H1 (cell line): ENCODE measurements at regions not wholly inside any gene's neighbourhood (a gene's known extent, or its start where the extent isn't known, plus 50 kb on each side); places are given as distances from the start of the nearest gene placed in this dataset.

Experiments
- CHD2 ChIP-seq: IDR thresholded peaks from 2 replicates; pipeline ENCODE4 v1.6.1; 2012; ENCODE audit warnings: low read length, improper control_type of control experiment
- FOSL1 ChIP-seq: IDR thresholded peaks from 2 replicates; pipeline ENCODE4 v1.6.1; 2011; ENCODE audit warnings: mild to moderate bottlenecking, low read depth, low read length, moderate library complexity; ENCODE audit not compliant: insufficient read depth
- GTF2F1 ChIP-seq: IDR thresholded peaks from 2 replicates; pipeline ENCODE4 v1.6.1; 2012; ENCODE audit warnings: low read depth, low read length, improper control_type of control experiment, borderline replicate concordance
- RFX5 ChIP-seq: IDR thresholded peaks from 2 replicates; pipeline ENCODE4 v1.6.1; 2011; ENCODE audit warnings: low read depth, low read length, improper control_type of control experiment, borderline replicate concordance
- RXRA ChIP-seq: IDR thresholded peaks from 2 replicates; pipeline ENCODE4 v1.6.1; 2011; ENCODE audit warnings: low read depth, mild to moderate bottlenecking, low read length, moderate library complexity; ENCODE audit not compliant: insufficient read depth
- TAF1 ChIP-seq: IDR thresholded peaks from 2 replicates; pipeline ENCODE4 v1.6.1; 2011; ENCODE audit warnings: mild to moderate bottlenecking, low read depth, low read length
- TF ChIP-seq, protein P1 (sequence below): fragments of 300-600 bp; sonication (generic); IDR thresholded peaks from 2 replicates; pipeline ENCODE4 v1.7.1; 2012; ENCODE audit warnings: low read length, moderate library complexity, mild to moderate bottlenecking, inconsistent platforms; ENCODE audit not compliant: insufficient replicate concordance

DNA sequence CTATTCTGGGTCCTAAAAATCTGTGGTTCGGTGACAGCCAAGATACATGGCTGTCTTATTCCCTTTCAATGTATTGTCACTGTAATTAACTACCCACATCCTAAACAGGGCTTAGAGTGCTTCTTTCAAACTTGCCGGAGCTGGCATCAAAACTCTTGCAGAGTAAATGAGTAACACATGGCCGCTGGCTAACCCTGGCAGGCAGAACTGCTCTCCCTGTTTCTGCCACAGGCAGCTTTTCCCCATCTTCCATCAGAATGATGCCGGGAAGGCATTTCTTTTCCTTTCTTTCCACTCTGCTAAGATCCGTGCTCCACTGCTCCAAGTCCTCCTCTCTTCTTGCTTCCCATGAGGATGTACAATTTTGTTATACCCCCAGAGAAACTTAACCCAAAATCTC lies 54.8 kb upstream of the PTPRM start (continued):
- TF ChIP-seq, protein P1, sequence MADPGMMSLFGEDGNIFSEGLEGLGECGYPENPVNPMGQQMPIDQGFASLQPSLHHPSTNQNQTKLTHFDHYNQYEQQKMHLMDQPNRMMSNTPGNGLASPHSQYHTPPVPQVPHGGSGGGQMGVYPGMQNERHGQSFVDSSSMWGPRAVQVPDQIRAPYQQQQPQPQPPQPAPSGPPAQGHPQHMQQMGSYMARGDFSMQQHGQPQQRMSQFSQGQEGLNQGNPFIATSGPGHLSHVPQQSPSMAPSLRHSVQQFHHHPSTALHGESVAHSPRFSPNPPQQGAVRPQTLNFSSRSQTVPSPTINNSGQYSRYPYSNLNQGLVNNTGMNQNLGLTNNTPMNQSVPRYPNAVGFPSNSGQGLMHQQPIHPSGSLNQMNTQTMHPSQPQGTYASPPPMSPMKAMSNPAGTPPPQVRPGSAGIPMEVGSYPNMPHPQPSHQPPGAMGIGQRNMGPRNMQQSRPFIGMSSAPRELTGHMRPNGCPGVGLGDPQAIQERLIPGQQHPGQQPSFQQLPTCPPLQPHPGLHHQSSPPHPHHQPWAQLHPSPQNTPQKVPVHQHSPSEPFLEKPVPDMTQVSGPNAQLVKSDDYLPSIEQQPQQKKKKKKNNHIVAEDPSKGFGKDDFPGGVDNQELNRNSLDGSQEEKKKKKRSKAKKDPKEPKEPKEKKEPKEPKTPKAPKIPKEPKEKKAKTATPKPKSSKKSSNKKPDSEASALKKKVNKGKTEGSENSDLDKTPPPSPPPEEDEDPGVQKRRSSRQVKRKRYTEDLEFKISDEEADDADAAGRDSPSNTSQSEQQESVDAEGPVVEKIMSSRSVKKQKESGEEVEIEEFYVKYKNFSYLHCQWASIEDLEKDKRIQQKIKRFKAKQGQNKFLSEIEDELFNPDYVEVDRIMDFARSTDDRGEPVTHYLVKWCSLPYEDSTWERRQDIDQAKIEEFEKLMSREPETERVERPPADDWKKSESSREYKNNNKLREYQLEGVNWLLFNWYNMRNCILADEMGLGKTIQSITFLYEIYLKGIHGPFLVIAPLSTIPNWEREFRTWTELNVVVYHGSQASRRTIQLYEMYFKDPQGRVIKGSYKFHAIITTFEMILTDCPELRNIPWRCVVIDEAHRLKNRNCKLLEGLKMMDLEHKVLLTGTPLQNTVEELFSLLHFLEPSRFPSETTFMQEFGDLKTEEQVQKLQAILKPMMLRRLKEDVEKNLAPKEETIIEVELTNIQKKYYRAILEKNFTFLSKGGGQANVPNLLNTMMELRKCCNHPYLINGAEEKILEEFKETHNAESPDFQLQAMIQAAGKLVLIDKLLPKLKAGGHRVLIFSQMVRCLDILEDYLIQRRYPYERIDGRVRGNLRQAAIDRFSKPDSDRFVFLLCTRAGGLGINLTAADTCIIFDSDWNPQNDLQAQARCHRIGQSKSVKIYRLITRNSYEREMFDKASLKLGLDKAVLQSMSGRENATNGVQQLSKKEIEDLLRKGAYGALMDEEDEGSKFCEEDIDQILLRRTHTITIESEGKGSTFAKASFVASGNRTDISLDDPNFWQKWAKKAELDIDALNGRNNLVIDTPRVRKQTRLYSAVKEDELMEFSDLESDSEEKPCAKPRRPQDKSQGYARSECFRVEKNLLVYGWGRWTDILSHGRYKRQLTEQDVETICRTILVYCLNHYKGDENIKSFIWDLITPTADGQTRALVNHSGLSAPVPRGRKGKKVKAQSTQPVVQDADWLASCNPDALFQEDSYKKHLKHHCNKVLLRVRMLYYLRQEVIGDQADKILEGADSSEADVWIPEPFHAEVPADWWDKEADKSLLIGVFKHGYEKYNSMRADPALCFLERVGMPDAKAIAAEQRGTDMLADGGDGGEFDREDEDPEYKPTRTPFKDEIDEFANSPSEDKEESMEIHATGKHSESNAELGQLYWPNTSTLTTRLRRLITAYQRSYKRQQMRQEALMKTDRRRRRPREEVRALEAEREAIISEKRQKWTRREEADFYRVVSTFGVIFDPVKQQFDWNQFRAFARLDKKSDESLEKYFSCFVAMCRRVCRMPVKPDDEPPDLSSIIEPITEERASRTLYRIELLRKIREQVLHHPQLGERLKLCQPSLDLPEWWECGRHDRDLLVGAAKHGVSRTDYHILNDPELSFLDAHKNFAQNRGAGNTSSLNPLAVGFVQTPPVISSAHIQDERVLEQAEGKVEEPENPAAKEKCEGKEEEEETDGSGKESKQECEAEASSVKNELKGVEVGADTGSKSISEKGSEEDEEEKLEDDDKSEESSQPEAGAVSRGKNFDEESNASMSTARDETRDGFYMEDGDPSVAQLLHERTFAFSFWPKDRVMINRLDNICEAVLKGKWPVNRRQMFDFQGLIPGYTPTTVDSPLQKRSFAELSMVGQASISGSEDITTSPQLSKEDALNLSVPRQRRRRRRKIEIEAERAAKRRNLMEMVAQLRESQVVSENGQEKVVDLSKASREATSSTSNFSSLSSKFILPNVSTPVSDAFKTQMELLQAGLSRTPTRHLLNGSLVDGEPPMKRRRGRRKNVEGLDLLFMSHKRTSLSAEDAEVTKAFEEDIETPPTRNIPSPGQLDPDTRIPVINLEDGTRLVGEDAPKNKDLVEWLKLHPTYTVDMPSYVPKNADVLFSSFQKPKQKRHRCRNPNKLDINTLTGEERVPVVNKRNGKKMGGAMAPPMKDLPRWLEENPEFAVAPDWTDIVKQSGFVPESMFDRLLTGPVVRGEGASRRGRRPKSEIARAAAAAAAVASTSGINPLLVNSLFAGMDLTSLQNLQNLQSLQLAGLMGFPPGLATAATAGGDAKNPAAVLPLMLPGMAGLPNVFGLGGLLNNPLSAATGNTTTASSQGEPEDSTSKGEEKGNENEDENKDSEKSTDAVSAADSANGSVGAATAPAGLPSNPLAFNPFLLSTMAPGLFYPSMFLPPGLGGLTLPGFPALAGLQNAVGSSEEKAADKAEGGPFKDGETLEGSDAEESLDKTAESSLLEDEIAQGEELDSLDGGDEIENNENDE, result no peak
- TF ChIP-seq TAF1 (no peak), FOSL1 (no peak), RXRA (no peak), RFX5 (no peak), GTF2F1 (no peak), CHD2 (no peak)
